ENCODE measurements at regions not wholly inside any gene's neighbourhood (a gene's known extent, or its start where the extent isn't known, plus 50 kb on each side); places are given as distances from the start of the nearest gene placed in this dataset.

- no peak overlapping the region for H2AFZ ChIP-seq (ENCODE audit: low read depth, low read length, severe bottlenecking)
- no peaks in the 10 kb centered on the region for H3K9me2 ChIP-seq (replicated peaks; ENCODE audit: insufficient read depth, low read length)
- no peak overlapping the region for H3K4me2 ChIP-seq (ENCODE audit: low read depth, low read length, poor library complexity, severe bottlenecking)
- no peaks in the 10 kb centered on the region for H3K9me3 ChIP-seq (ENCODE audit: insufficient read depth, low read length)
- H3K36me3 ChIP-seq (ENCODE audit: low read length), result no peaks in the 10 kb centered on the region
- no peak for TF ChIP-seq CTCF (IDR thresholded peaks at IDR 0.05; ENCODE audit: insufficient read depth, low read length, poor library complexity, severe bottlenecking)
- no peak for TF ChIP-seq EZH2phosphoT487 (conservative IDR thresholded peaks at IDR 0.05; ENCODE audit: low read length)
- no peaks in the 10 kb centered on the region for H3K27me3 ChIP-seq (ENCODE audit: low read length)
- no peaks in the 10 kb centered on the region for H4K20me1 ChIP-seq (ENCODE audit: low read depth, low read length)
- H3K79me2 ChIP-seq (ENCODE audit: insufficient read depth, low read length), result no peaks in the 10 kb centered on the region
- no peak overlapping the region for H3K27ac ChIP-seq (ENCODE audit: low read depth, low read length)
- H3F3A ChIP-seq (ENCODE audit: insufficient read depth), result no peaks in the 10 kb centered on the region
- no peak overlapping the region for H3K4me3 ChIP-seq (ENCODE audit: insufficient read depth, low read length, poor library complexity, severe bottlenecking)
- H3K9ac ChIP-seq (ENCODE audit: low read length), result no peak overlapping the region
Observed at GRCh38 chr2:59180111-59180510, 939.0 kb upstream of the FANCL start.

- H3K4me2 ChIP-seq (ENCODE audit: low read depth, low read length, poor library complexity, severe bottlenecking), result no peak overlapping the region
- no peaks in the 10 kb centered on the region for H3F3A ChIP-seq (ENCODE audit: insufficient read depth)
- H3K9me3 ChIP-seq (ENCODE audit: insufficient read depth, low read length), result no peaks in the 10 kb centered on the region
- no peaks in the 10 kb centered on the region for H3K36me3 ChIP-seq (ENCODE audit: low read length)
- no peak overlapping the region for H3K9ac ChIP-seq (ENCODE audit: low read length)
- no peak overlapping the region for H3K4me3 ChIP-seq (ENCODE audit: insufficient read depth, low read length, poor library complexity, severe bottlenecking)
- H3K9me2 ChIP-seq (replicated peaks; ENCODE audit: insufficient read depth, low read length), result no peaks in the 10 kb centered on the region
- H2AFZ ChIP-seq (ENCODE audit: low read depth, low read length, severe bottlenecking), result no peak overlapping the region
- no peaks in the 10 kb centered on the region for H3K27me3 ChIP-seq (ENCODE audit: low read length)
- no peaks in the 10 kb centered on the region for H4K20me1 ChIP-seq (ENCODE audit: low read depth, low read length)
- H3K79me2 ChIP-seq (ENCODE audit: insufficient read depth, low read length), result no peaks in the 10 kb centered on the region
- TF ChIP-seq CTCF (IDR thresholded peaks at IDR 0.05; ENCODE audit: insufficient read depth, low read length, poor library complexity, severe bottlenecking) (no peak), EZH2phosphoT487 (conservative IDR thresholded peaks at IDR 0.05; ENCODE audit: low read length) (no peak)
- H3K27ac ChIP-seq (ENCODE audit: low read depth, low read length), result no peak overlapping the region
Observed at GRCh38 chr2:59177748-59178147, 936.6 kb upstream of the FANCL start.

GRCh38 chr2:59176737-59177136 is 935.6 kb upstream of the FANCL start:
- H3K9ac ChIP-seq (ENCODE audit: low read length), result no peak overlapping the region
- no peak overlapping the region for H3K4me2 ChIP-seq (ENCODE audit: low read depth, low read length, poor library complexity, severe bottlenecking)
- H3F3A ChIP-seq (ENCODE audit: insufficient read depth), result no peaks in the 10 kb centered on the region
- H3K79me2 ChIP-seq (ENCODE audit: insufficient read depth, low read length), result no peaks in the 10 kb centered on the region
- no peak overlapping the region for H3K27ac ChIP-seq (ENCODE audit: low read depth, low read length)
- no peaks in the 10 kb centered on the region for H3K9me3 ChIP-seq (ENCODE audit: insufficient read depth, low read length)
- no peak overlapping the region for H3K4me3 ChIP-seq (ENCODE audit: insufficient read depth, low read length, poor library complexity, severe bottlenecking)
- H3K36me3 ChIP-seq (ENCODE audit: low read length), result no peaks in the 10 kb centered on the region
- H3K9me2 ChIP-seq (replicated peaks; ENCODE audit: insufficient read depth, low read length), result no peaks in the 10 kb centered on the region
- TF ChIP-seq EZH2phosphoT487 (conservative IDR thresholded peaks at IDR 0.05; ENCODE audit: low read length) (no peak), CTCF (IDR thresholded peaks at IDR 0.05; ENCODE audit: insufficient read depth, low read length, poor library complexity, severe bottlenecking) (no peak)
- H2AFZ ChIP-seq (ENCODE audit: low read depth, low read length, severe bottlenecking), result no peak overlapping the region
- no peaks in the 10 kb centered on the region for H4K20me1 ChIP-seq (ENCODE audit: low read depth, low read length)
- no peaks in the 10 kb centered on the region for H3K27me3 ChIP-seq (ENCODE audit: low read length)
